A673 (cell line): ENCODE measurements at regions not wholly inside any gene's neighbourhood (a gene's known extent, or its start where the extent isn't known, plus 50 kb on each side); places are given as distances from the start of the nearest gene placed in this dataset.

ENCODE experiments used
- BruUV-seq: library from RNA; stranded (reverse); fragments of 400-500 nt; replicated peaks from 2 replicates; lab custom pipeline; 2021; lab: Mats Ljungman, UMichigan
- CTCF ChIA-PET: fragments of 300-600 bp; sonication (Branson Sonifier 250); formaldehyde crosslinking; loops from one replicate; lab custom pipeline; 2022; ENCODE audit warnings: antibody characterized with exemption; lab: Charles Lee
- POLR2A ChIA-PET: fragments of 300-600 bp; sonication (Branson Sonifier 250); formaldehyde crosslinking; loops from one replicate; lab custom pipeline; 2022; ENCODE audit warnings: antibody characterized with exemption; ENCODE audit not compliant: low non-redundant PET; lab: Charles Lee
- DNase-seq: peaks from one replicate; pipeline ENCODE4 v3.0.0-alpha.2; 2015; ENCODE audit warnings: low spot score
- H3K27ac ChIP-seq: fragments of 200-600 bp; sonication (generic); 2 replicates; pipeline ENCODE4 v1.5.1; 2016; ENCODE audit warnings: mixed run types, low read depth, mild to moderate bottlenecking, mixed read lengths, antibody characterized with exemption, low read length; ENCODE audit not compliant: poor library complexity, severe bottlenecking
- H3K27me3 ChIP-seq: fragments of 200-600 bp; sonication (generic); replicated peaks from 2 replicates; pipeline ENCODE4 v1.6.1; 2017; ENCODE audit warnings: mixed run types, low read depth, mild to moderate bottlenecking, mixed read lengths, antibody characterized with exemption, low read length; ENCODE audit not compliant: insufficient read depth, poor library complexity
- H3K36me3 ChIP-seq: fragments of 200-600 bp; sonication (generic); 2 replicates; pipeline ENCODE4 v1.6.1; 2016; ENCODE audit warnings: mixed run types, mild to moderate bottlenecking, mixed read lengths, antibody characterized with exemption, low read length; ENCODE audit not compliant: insufficient read depth, poor library complexity, severe bottlenecking
- H3K4me1 ChIP-seq: fragments of 200-600 bp; sonication (generic); 2 replicates; pipeline ENCODE4 v1.6.1; 2017; ENCODE audit warnings: mixed run types, mild to moderate bottlenecking, mixed read lengths, antibody characterized with exemption, low read length; ENCODE audit not compliant: insufficient read depth, poor library complexity, severe bottlenecking
- H3K4me3 ChIP-seq: fragments of 200-600 bp; sonication (generic); 2 replicates; pipeline ENCODE4 v1.5.1; 2016; ENCODE audit warnings: low read depth, mixed run types, mild to moderate bottlenecking, mixed read lengths, low read length; ENCODE audit not compliant: poor library complexity, severe bottlenecking
- H3K9me3 ChIP-seq: fragments of 200-600 bp; sonication (generic); 2 replicates; pipeline ENCODE4 v1.6.1; 2016; ENCODE audit warnings: mixed run types, low read depth, mild to moderate bottlenecking, mixed read lengths, antibody characterized with exemption, low read length; ENCODE audit not compliant: poor library complexity, severe bottlenecking
- CTCF ChIP-seq: fragments of 300-800, 200-600 bp; sonication (generic); conservative IDR thresholded peaks from 2 replicates; pipeline ENCODE4 v1.5.1; 2017; ENCODE audit warnings: low read depth, mild to moderate bottlenecking, antibody characterized with exemption, low read length, moderate library complexity, mixed read lengths
- EZH2 ChIP-seq: fragments of 200-600 bp; sonication (generic); IDR thresholded peaks from 2 replicates; pipeline ENCODE4 v1.6.1; 2017; ENCODE audit warnings: borderline replicate concordance, low read depth, mild to moderate bottlenecking, mixed read lengths, antibody characterized with exemption, low read length; ENCODE audit not compliant: poor library complexity, severe bottlenecking
- intact Hi-C: fragments of 100-400 bp; cut with micrococcal nuclease; formaldehyde crosslinking; loops from one replicate; pipeline ENCODE4 v1.10.0; 2022; ENCODE audit not compliant: unreplicated experiment

GRCh38 chr5:3827624-3828023 is 232.0 kb downstream of the IRX1 start:
- Histone ChIP-seq H3K36me3 (no peaks in the 10 kb centered on the region), H3K4me3 (no peak overlapping the region), H3K9me3 (peaks cover 32% of the 10 kb centered on the region), H3K27me3 (no peaks in the 10 kb centered on the region), H3K27ac (no peak overlapping the region), H3K4me1 (no peaks in the 10 kb centered on the region)
- intact Hi-C loops: no loop called here
- ChIA-PET CTCF (no interaction called here), POLR2A (no interaction called here)
- no TSS peak for BruUV-seq
- DNase-seq: no peak
- TF ChIP-seq EZH2 (no peak), CTCF (no peak)

- ChIA-PET CTCF (no interaction called here), POLR2A (no interaction called here)
- Histone ChIP-seq H3K27ac (no peak overlapping the region), H3K9me3 (peaks cover 29% of the 10 kb centered on the region), H3K27me3 (no peaks in the 10 kb centered on the region), H3K4me1 (no peaks in the 10 kb centered on the region), H3K36me3 (no peaks in the 10 kb centered on the region), H3K4me3 (no peak overlapping the region)
- no TSS peak for BruUV-seq
- no peak for DNase-seq
- intact Hi-C loops: no loop called here
- TF ChIP-seq CTCF: no peak
These were observed 233.1 kb downstream of the IRX1 start for GRCh38 chr5:3828761-3829160.

GRCh38 chr5:3833566-3833965 is 237.9 kb downstream of the IRX1 start:
- TF ChIP-seq EZH2 (no peak), CTCF (no peak)
- ChIA-PET CTCF (no interaction called here), POLR2A (no interaction called here)
- intact Hi-C loops: no loop called here
- no peak overlapping the region for H3K4me3 ChIP-seq
- DNase-seq: no peak
- H3K4me1 ChIP-seq: no peaks in the 10 kb centered on the region
- peaks cover 36% of the 10 kb centered on the region for H3K9me3 ChIP-seq
- BruUV-seq: no TSS peak
- H3K27ac ChIP-seq: no peak overlapping the region
- no peaks in the 10 kb centered on the region for H3K27me3 ChIP-seq
- H3K36me3 ChIP-seq: no peaks in the 10 kb centered on the region
